ENCODE measurements at regions not wholly inside any gene's neighbourhood (a gene's known extent, or its start where the extent isn't known, plus 50 kb on each side); places are given as distances from the start of the nearest gene placed in this dataset.

DNA sequence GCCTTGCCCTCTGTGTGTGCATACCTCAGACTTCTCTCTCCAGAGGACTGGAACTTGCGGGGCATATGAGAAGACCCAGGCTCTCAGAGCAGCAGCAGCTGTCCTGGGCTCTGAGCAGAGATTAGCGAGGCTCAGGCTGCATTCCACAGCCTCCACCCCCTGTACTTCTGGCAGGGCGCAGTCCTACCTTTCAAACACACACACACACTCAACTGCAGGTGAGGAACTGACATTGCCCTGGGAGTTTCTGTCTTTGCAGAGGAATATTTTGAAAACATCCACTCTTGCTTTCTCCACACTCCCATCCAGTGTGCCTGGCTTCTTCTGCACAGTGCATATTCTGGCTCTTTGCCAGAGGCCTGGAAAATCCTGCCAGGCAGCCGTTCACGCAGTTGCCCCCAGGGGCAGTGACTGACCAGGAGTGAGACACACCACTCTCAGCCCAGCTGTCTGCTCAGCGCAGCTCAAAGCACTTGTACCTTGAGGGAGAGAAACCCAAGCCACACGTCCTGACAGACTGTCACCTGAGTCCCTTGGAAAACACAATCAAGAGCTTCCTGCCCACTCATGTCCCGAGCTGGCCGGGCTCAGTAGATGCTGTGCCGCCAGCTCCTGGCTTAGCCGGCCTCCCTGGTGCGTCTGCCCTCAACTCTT is 460.8 kb downstream of the RNF144A start:
- Histone ChIP-seq H2AK5ac (ENCODE audit: low read length) (no peak overlapping the region), H3K27me3 (ENCODE audit: insufficient read depth, low read length) (no peaks in the 10 kb centered on the region), H3K4ac (ENCODE audit: low read depth, low read length) (no peak overlapping the region), H3K14ac (ENCODE audit: low read length) (no peak overlapping the region), H4K91ac (ENCODE audit: low read depth, low read length) (no peak overlapping the region), H3K23ac (ENCODE audit: low read length) (no peak overlapping the region), H2AFZ (ENCODE audit: insufficient read depth, low read length, poor library complexity) (no peak overlapping the region), H3K4me2 (ENCODE audit: low read length) (no peak overlapping the region), H2BK120ac (ENCODE audit: insufficient read depth, low read length, poor library complexity) (no peak overlapping the region), H2BK5ac (ENCODE audit: low read depth, low read length, poor library complexity) (no peak overlapping the region), H3K79me1 (ENCODE audit: low read length) (no peaks in the 10 kb centered on the region), H2BK12ac (ENCODE audit: low read length) (no peak overlapping the region), H3K4me3 (ENCODE audit: low read depth, low read length) (no peak overlapping the region), H3K9ac (ENCODE audit: low read length) (no peak overlapping the region), H3K18ac (ENCODE audit: low read length) (no peak overlapping the region), H4K8ac (ENCODE audit: low read depth, low read length) (no peak overlapping the region), H3K79me2 (ENCODE audit: control insufficient read depth, insufficient read depth, low read length, poor library complexity) (no peaks in the 10 kb centered on the region), H3K9me3 (ENCODE audit: insufficient read depth, low read depth, low read length) (no peaks in the 10 kb centered on the region), H3K27ac (ENCODE audit: low read depth, low read length) (no peak overlapping the region), H3K4me1 (ENCODE audit: control insufficient read depth in 1 of 2, insufficient read depth in 2 of 2, low read length in 2 of 2) (peaks cover 7 to 11% of the 10 kb centered on the region in 2 experiments), H4K12ac (ENCODE audit: low read depth, low read length) (no peak overlapping the region), H3K36me3 (ENCODE audit: control insufficient read depth in 1 of 2, insufficient read depth in 2 of 2, low read length in 2 of 2) (no peaks in the 10 kb centered on the region)
- DNase-seq: peak; percentile 66 to 86
- no CpG with 5 or more reads among the region's 12 CpGs for WGBS (ENCODE audit: extremely low coverage, insufficient coverage, insufficient read length)

DNA sequence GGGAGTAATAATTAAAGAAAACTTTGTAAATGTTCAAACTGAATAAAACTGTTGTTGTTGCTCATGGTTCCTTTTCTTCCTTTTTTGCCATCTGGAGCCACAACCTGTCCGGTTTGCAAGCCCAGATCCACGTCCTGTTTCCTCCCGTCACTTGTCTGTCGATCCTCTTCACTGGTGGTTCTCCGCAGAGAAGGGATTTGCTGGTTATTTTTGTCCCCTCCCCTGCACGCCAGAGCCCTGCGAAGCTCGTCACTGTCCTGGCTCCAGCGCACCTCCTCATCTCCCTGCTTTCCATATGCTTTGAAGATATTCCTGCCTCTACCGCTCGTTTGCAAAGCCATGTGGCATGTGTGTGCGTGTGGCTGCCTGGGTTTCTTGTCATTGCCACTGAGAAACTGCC is 461.4 kb downstream of the RNF144A start:
- Histone ChIP-seq H3K79me2 (ENCODE audit: control insufficient read depth, insufficient read depth, low read length, poor library complexity) (no peaks in the 10 kb centered on the region), H2BK120ac (ENCODE audit: insufficient read depth, low read length, poor library complexity) (no peak overlapping the region), H4K91ac (ENCODE audit: low read depth, low read length) (no peak overlapping the region), H3K36me3 (ENCODE audit: control insufficient read depth in 1 of 2, insufficient read depth in 2 of 2, low read length in 2 of 2) (no peaks in the 10 kb centered on the region), H3K27me3 (ENCODE audit: insufficient read depth, low read length) (no peaks in the 10 kb centered on the region), H4K8ac (ENCODE audit: low read depth, low read length) (no peak overlapping the region), H3K23ac (ENCODE audit: low read length) (no peak overlapping the region), H2BK12ac (ENCODE audit: low read length) (no peak overlapping the region), H2AK5ac (ENCODE audit: low read length) (no peak overlapping the region), H3K14ac (ENCODE audit: low read length) (no peak overlapping the region), H3K9ac (ENCODE audit: low read length) (no peak overlapping the region), H2BK5ac (ENCODE audit: low read depth, low read length, poor library complexity) (no peak overlapping the region), H3K27ac (ENCODE audit: low read depth, low read length) (no peak overlapping the region), H3K4ac (ENCODE audit: low read depth, low read length) (no peak overlapping the region), H3K18ac (ENCODE audit: low read length) (no peak overlapping the region), H3K4me3 (ENCODE audit: low read depth, low read length) (no peak overlapping the region), H3K4me1 (ENCODE audit: control insufficient read depth in 1 of 2, insufficient read depth in 2 of 2, low read length in 2 of 2) (peaks cover 7 to 11% of the 10 kb centered on the region in 2 experiments), H2AFZ (ENCODE audit: insufficient read depth, low read length, poor library complexity) (no peak overlapping the region), H4K12ac (ENCODE audit: low read depth, low read length) (no peak overlapping the region), H3K4me2 (ENCODE audit: low read length) (no peak overlapping the region), H3K79me1 (ENCODE audit: low read length) (no peaks in the 10 kb centered on the region), H3K9me3 (ENCODE audit: insufficient read depth, low read depth, low read length) (no peaks in the 10 kb centered on the region)
- no peak for DNase-seq
- WGBS (ENCODE audit: extremely low coverage, insufficient coverage, insufficient read length): no CpG with 5 or more reads among the region's 12 CpGs

DNA sequence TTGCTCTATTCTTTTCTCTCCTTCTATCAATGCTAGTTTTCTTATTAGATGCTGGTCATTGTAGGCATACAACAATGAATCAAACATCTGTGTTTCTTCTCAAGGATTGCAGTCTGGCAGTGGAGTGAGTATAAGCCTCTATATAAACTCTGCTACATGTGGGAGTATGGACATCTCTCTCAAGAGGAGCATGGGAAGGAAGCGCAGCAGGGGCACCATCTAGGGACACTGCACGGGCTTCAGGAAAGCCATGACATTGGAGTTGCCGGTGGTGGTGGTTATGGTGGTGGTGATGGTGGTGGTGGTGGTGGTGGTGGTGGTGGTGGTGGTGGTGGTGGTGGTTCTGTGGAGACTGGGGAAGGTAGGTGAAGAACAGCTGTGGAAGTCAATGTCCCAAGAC is 462.6 kb downstream of the RNF144A start:
- H3K79me2 ChIP-seq (ENCODE audit: control insufficient read depth, insufficient read depth, low read length, poor library complexity): no peaks in the 10 kb centered on the region
- no peak overlapping the region for H2AFZ ChIP-seq (ENCODE audit: insufficient read depth, low read length, poor library complexity)
- no peaks in the 10 kb centered on the region for H3K9me3 ChIP-seq (ENCODE audit: insufficient read depth, low read depth, low read length)
- H3K18ac ChIP-seq (ENCODE audit: low read length): no peak overlapping the region
- no peak overlapping the region for H2BK12ac ChIP-seq (ENCODE audit: low read length)
- peak in 1 of 2 donors; percentile 5 for DNase-seq
- H3K79me1 ChIP-seq (ENCODE audit: low read length): no peaks in the 10 kb centered on the region
- no CpG with 5 or more reads among the region's 3 CpGs for WGBS (ENCODE audit: extremely low coverage, insufficient coverage, insufficient read length)
- no peak overlapping the region for H2AK5ac ChIP-seq (ENCODE audit: low read length)
- no peak overlapping the region for H3K27ac ChIP-seq (ENCODE audit: low read depth, low read length)
- no peak overlapping the region for H3K4ac ChIP-seq (ENCODE audit: low read depth, low read length)
- H2BK5ac ChIP-seq (ENCODE audit: low read depth, low read length, poor library complexity): no peak overlapping the region
- H3K4me1 ChIP-seq (ENCODE audit: control insufficient read depth in 1 of 2, insufficient read depth in 2 of 2, low read length in 2 of 2): peaks cover 7 to 11% of the 10 kb centered on the region in 2 experiments
- H3K4me3 ChIP-seq (ENCODE audit: low read depth, low read length): no peak overlapping the region
- no peak overlapping the region for H4K91ac ChIP-seq (ENCODE audit: low read depth, low read length)
- no peak overlapping the region for H3K9ac ChIP-seq (ENCODE audit: low read length)
- no peaks in the 10 kb centered on the region for H3K36me3 ChIP-seq (ENCODE audit: control insufficient read depth in 1 of 2, insufficient read depth in 2 of 2, low read length in 2 of 2)
- no peak overlapping the region for H4K8ac ChIP-seq (ENCODE audit: low read depth, low read length)
- no peak overlapping the region for H3K23ac ChIP-seq (ENCODE audit: low read length)
- no peak overlapping the region for H4K12ac ChIP-seq (ENCODE audit: low read depth, low read length)
- H3K27me3 ChIP-seq (ENCODE audit: insufficient read depth, low read length): no peaks in the 10 kb centered on the region
- H2BK120ac ChIP-seq (ENCODE audit: insufficient read depth, low read length, poor library complexity): no peak overlapping the region
- H3K14ac ChIP-seq (ENCODE audit: low read length): no peak overlapping the region
- H3K4me2 ChIP-seq (ENCODE audit: low read length): no peak overlapping the region

GRCh38 chr2:7384773-7385349 is 467.6 kb downstream of the RNF144A start:
- Histone ChIP-seq H2BK12ac (ENCODE audit: low read length) (no peak overlapping the region), H4K91ac (ENCODE audit: low read depth, low read length) (no peak overlapping the region), H3K23ac (ENCODE audit: low read length) (no peak overlapping the region), H3K27me3 (ENCODE audit: insufficient read depth, low read length) (no peaks in the 10 kb centered on the region), H3K36me3 (ENCODE audit: control insufficient read depth in 1 of 2, insufficient read depth in 2 of 2, low read length in 2 of 2) (no peaks in the 10 kb centered on the region), H3K4ac (ENCODE audit: low read depth, low read length) (no peak overlapping the region), H3K4me3 (ENCODE audit: low read depth, low read length) (no peak overlapping the region), H2BK5ac (ENCODE audit: low read depth, low read length, poor library complexity) (no peak overlapping the region), H3K79me1 (ENCODE audit: low read length) (no peaks in the 10 kb centered on the region), H3K9ac (ENCODE audit: low read length) (no peak overlapping the region), H4K8ac (ENCODE audit: low read depth, low read length) (no peak overlapping the region), H2BK120ac (ENCODE audit: insufficient read depth, low read length, poor library complexity) (no peak overlapping the region), H3K18ac (ENCODE audit: low read length) (no peak overlapping the region), H3K9me3 (ENCODE audit: insufficient read depth, low read depth, low read length) (no peaks in the 10 kb centered on the region), H3K79me2 (ENCODE audit: control insufficient read depth, insufficient read depth, low read length, poor library complexity) (no peaks in the 10 kb centered on the region), H2AK5ac (ENCODE audit: low read length) (no peak overlapping the region), H3K4me2 (ENCODE audit: low read length) (no peak overlapping the region), H3K4me1 (ENCODE audit: control insufficient read depth in 1 of 2, insufficient read depth in 2 of 2, low read length in 2 of 2) (no peaks in the 10 kb centered on the region), H2AFZ (ENCODE audit: insufficient read depth, low read length, poor library complexity) (no peak overlapping the region), H3K14ac (ENCODE audit: low read length) (no peak overlapping the region), H4K12ac (ENCODE audit: low read depth, low read length) (no peak overlapping the region), H3K27ac (ENCODE audit: low read depth, low read length) (no peak overlapping the region)
- WGBS (ENCODE audit: extremely low coverage, insufficient coverage, insufficient read length): no CpG with 5 or more reads among the region's 11 CpGs
- DNase-seq: no peak

Measured in trophoblast cell (in vitro differentiated cells and primary cell).